Left kidney (tissue), 1 donor: ENCODE measurements at regions not wholly inside any gene's neighbourhood (a gene's known extent, or its start where the extent isn't known, plus 50 kb on each side); places are given as distances from the start of the nearest gene placed in this dataset.

ENCODE experiments used
- DNase-seq: peaks from one replicate; pipeline ENCODE4 v3.0.0-alpha.2; 2013

DNA sequence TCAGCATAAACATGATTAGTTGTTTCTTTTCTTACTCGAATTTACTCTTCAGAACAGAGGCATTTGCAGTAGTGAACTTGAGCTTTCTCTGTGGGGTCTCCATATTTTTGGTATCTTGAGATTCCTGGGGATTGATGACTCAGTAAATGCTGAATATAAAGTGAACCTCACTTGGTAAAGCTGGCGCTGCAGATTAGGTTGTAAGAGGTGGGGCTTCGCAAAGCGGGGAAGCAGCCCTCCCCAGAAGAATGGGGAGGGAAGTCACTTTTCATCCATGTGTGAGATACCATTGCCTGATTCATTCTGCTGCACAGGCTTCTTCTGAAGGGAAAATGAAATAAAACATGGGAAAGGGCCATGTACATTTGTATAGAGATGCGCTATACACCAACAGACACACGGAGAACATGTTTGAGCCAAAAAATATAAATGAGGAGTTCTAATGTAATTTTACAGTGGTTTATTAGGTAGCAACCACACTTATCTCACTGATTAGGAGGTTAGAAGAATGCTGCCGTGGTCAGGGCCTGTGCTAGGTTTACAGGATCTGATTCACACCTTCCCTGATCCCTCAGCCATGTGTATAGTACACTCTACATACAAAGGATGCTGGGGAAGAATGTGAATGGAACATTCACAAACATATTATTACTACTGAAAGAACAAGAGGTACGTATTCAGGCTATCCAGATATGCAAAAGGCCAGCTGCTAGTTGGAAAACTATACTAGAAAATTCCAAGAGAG, 63.5 kb downstream of the DNTTIP2 start:
- DNase-seq: no peak

DNA sequence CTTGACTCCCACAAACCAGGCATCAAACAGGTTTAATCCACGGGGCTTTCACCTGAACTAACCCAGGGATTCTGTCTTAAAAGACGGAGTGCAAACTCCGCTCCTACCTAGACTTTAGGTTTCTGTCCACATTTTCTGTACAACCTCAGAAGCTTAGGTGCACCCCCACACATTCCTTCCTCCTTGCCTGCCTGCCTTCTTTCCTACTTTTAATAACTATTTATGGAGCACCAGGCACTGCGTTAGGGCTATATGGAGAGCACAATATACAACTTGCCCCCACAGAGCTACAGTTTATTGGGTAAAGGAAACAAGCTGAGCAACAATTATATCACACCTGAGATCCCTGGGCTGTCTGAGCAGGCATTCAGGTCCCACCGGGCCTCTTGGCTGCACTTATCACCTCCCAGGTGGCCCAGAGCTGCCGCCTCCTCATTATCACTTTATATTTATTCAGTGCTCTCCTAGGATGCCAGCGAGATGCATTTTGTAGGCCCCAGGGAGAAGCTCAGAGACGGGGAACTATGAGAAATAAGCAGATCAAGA, 64.1 kb downstream of the DNTTIP2 start:
- DNase-seq: no peak

GRCh38 chr1:93814059-93814794, 64.8 kb downstream of the DNTTIP2 start:
- DNase-seq: peak; percentile 82

DNA sequence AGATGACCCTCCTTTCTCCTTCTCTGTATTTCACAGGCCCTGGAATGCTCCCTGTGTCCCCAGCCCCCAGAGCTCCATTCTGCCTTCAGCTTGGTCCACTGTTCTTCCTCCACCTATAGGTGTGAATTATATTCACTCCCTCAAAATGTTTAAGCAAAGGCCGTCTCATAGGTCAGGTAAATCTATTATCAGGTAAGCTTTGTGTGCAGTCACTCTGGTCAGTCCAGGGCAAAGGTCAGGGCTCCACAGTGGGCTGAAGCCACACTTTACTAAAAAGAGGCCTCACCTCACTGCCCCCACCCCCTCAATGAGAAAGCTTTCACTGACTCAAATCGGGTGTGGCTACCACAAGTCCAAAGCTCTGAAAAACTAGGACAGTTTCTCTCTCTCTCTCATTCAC, 65.9 kb downstream of the DNTTIP2 start:
- DNase-seq: no peak

DNA sequence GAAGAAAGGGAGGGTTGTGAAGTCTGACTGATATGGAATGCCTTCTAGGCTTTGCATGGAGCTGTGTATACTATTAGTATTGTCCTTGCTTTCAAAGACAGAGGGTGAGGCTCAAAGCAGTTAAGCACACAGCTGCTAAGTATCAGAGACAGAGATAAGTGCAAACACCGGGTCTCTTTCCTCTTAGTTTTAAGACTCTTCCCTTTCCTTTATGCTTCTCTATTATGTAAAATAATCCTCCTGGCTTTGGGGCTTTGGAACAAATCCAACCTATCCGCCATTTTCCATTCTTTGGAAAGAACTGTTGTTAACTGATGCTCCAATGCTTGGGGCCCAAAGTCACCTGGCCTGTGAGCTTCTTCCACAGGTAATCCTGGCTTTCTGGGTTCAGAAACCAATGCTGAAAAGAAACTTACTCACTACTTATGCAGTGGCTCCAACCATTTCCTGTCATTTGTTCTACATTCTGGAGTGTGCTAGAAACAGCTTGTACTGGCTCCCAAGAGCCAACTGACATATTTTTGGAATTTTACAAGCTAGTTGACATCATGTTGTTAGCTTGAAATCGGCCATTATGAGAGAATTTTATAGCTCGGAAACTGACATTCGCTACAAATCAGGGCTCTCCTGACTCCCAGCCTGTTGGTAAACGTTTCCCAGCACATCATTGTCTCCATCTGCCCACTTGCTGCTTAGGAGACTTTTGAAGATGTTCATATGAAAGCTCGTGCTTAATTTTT, 67.5 kb downstream of the DNTTIP2 start:
- DNase-seq: peak; percentile 27

- no peak for DNase-seq
These were observed 68.7 kb downstream of the DNTTIP2 start for GRCh38 chr1:93810316-93810715.

GRCh38 chr1:93808871-93809270, 70.1 kb downstream of the DNTTIP2 start:
- DNase-seq: no peak

DNA sequence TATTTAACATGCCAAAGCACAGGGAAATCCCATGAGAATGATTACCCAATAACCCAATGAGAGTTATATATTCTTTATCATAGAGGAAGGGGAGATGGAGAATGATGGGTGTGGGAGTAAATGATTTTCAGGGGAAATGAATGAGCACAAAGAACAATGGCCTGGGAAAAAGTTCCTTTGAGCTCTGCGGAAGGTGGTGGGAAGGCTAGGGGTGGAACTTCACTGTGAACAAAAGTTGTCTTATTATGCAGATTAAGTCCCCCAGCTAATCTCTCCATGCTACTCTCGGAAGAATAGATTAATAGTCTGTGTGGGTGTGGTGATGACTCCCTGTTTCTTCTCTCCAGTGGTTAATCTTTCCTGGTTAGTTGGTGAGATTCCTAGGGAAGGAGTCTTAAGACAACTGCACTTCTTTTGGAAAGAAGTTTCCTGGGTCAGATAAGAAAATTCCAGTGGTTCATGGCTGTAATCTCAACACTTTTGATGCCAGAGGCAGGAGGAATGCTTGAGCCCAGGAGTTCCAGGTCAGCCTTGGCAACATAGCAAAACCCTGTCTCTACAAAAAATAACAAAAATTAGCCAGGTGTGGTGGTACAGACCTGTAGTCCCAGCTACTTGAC, 71.6 kb downstream of the DNTTIP2 start:
- no peak for DNase-seq

DNA sequence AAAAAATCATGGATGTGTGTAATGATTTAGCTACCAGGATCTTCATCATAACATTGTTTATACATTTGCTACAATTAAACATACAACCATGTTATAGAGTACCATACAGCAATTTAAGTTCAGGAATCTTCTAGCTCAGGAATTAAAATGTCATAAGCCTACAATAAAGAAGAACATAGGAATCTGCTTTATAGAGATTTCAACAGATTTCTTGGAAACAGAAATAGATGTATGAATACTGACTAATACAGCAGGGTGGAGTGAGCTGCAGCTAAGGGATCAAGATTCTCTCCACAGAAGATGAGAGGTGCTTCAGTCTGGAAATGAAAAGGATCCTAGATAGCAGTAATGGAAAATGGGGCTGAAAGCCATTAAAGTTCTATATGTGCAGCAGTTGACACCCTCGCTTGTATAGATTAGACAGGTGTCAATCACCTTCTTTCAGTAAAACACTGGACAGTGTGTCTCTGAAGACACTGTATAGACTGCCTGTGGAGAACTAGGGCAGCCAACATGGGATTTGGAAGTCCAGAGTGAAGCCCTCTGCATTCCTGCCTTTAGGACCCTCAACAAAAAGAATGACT, 73.9 kb downstream of the DNTTIP2 start:
- DNase-seq: no peak

DNA sequence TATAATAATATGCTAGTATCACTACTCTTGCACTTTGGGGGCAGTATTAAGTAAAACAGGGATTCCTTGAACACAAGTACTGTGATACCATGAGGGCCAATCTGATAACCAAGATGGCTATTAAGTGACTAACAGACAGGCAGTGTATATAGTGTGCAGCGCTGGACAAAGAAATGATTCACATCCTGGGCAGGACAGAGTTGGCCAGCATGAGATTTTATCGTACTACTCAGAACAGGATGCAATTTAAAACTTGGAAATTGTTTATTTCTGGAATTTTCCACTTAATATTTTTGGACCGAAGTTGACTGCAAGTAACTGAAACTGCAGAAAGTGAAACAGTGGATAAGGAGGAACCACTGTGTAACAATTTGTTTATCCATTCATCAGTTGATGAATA, 74.6 kb downstream of the DNTTIP2 start:
- no peak for DNase-seq

DNA sequence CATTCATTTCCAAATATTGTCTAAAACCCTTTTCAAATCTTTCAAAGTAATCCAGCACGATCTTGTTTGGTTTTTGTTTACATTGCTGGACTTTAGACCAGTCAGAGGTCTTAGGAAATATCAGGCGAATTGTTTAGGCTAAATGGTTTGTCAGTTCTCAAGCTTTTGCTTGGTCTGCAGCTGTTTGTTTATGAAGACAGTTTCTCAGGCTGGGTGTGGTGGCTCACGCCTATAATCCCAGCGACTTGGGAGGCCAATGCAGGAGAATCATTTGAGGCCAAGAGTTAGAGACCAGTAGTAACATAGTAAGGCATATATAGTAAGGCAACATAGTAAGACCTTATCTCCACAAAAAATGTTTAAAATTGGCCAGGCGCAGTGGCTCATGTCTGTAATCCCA, 77.5 kb downstream of the DNTTIP2 start:
- DNase-seq: no peak

DNA sequence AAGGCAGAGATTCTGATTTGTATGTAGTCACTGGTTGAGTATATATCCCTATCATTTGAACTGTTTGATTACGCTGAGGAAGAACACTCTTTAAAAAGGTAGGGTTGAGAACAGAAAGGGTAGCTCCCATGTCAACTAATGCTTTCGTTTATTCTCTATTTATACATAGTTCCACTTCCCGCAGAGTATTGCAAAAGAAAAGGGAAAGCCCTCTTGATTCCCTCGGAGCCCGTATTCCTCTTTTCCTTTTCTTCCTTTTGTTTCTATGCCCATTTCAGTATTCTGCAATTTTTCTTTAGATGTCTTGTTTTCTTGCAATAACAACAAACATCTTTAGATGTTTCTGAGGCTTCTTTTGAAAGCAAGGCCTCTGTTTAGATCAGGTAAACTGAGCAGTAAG, 78.2 kb downstream of the DNTTIP2 start:
- no peak for DNase-seq

- no peak for DNase-seq
These were observed 80.7 kb downstream of the DNTTIP2 start for GRCh38 chr1:93798291-93798690.

DNA sequence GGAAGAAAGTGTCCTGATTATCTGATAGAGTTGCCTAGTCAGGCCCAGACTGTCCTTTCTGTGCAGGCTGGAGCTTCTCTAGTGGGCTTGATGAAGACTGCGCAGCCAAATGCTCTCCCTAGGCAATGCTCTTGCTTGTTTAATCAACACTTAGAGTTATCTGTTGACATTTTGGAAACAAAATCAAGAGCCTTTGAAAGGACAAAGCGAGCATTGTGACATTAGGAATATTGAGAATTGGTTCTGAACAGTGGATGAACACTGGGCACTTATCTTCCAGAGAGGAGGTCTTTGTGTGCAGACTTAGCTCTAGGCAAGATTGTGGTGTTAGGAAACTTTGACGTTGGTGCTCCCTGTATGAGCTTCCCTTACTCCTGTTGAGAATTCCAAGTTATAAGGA, 94.5 kb downstream of the DNTTIP2 start:
- no peak for DNase-seq

GRCh38 chr1:93783876-93784275, 95.1 kb downstream of the DNTTIP2 start:
- no peak for DNase-seq

DNA sequence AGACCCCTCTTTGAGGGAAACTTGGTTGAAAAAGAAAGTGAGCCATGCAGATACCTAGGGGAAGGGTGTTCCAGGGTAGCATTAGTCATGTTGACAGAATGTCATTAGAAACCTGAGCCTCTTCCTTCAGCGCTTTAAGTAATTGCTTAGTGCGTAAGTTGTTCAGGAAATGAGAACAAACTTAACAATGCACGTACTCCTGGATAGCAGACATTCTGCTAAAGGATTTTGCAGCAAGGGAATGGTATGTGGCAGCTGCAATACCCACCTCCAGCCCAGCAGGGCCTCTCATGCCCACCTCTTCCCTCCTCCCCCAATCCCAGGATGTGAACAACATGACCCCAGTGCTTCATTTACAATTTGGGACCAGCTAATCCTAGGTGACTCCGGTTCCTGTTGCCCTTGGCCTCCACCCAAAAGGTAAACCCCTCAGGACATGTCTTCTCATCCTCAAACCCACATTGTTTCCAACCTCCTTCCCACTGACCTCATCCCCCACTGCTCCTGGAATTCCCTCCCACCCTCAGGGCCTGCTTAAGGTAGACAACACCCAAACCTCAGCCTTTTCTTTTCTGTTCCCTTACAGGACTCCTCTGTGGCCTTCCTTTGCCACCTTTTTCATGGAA, 98.0 kb upstream of the BCAR3 start:
- no peak for DNase-seq

- DNase-seq: no peak
These were observed 96.8 kb upstream of the BCAR3 start for GRCh38 chr1:93778457-93778856.

- DNase-seq: no peak
These were observed 95.6 kb upstream of the BCAR3 start for GRCh38 chr1:93777255-93777654.

- no peak for DNase-seq
These were observed 95.1 kb upstream of the BCAR3 start for GRCh38 chr1:93776728-93777127.

DNA sequence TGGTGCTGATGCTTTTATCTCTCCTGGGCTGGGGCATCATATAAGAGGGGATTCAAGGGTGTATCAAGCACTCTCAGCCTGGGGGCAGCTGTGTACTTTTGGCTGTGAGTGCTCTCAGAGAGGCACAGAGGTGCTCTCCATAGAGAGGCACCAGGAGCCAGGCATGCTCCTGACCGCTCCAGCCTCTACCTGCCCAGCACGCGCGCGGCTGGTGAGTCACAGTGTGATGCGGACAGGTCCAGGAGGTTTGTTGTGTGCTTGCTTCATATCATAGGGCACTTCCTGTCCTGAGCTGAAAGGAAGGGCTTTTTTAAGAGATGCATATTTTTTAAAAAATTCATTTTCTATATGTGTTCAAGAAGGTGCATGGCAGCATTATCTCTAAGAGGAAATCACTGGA, 93.6 kb upstream of the BCAR3 start:
- no peak for DNase-seq

- DNase-seq: no peak
These were observed 93.1 kb upstream of the BCAR3 start for GRCh38 chr1:93774707-93775106.
